A549 (cell line): ENCODE measurements at regions not wholly inside any gene's neighbourhood (a gene's known extent, or its start where the extent isn't known, plus 50 kb on each side); places are given as distances from the start of the nearest gene placed in this dataset.

Experiments used
- CEBPB ChIP-seq, 2 experiments: fragments of >200 bp in 1 of 2; sonication (Bioruptor Twin) in 1 of 2; formaldehyde crosslinking in 1 of 2; IDR thresholded peaks; 2 replicates each; pipeline ENCODE4 v1.6.1; 2012 to 2016
- CTCF ChIP-seq: fragments of >200 bp; sonication (Bioruptor Twin); formaldehyde crosslinking; IDR thresholded peaks from 3 replicates; pipeline ENCODE4 v1.5.1; 2016
- E2F6 ChIP-seq: IDR thresholded peaks from 2 replicates; pipeline ENCODE4 v1.6.1; 2012; ENCODE audit warnings: low read depth, borderline replicate concordance
- EP300 ChIP-seq, 2 experiments: fragments of >200 bp; sonication (Bioruptor Twin); formaldehyde crosslinking; IDR thresholded peaks; 2 replicates in 1 of 2; 3 replicates in 1 of 2; pipeline ENCODE4 v1.6.1; 2016 to 2017
- MAX ChIP-seq: IDR thresholded peaks from 2 replicates; pipeline ENCODE4 v1.6.1; 2012
- MAZ ChIP-seq: fragments of 150-350 bp; IDR thresholded peaks from 2 replicates; pipeline ENCODE4 v1.6.1; 2014; ENCODE audit warnings: antibody characterized with exemption, low read depth, low read length, borderline replicate concordance
- MYC ChIP-seq: IDR thresholded peaks from 2 replicates; pipeline ENCODE4 v1.6.1; 2012; ENCODE audit warnings: mild to moderate bottlenecking, inconsistent platforms, low read length, improper control_type of control experiment, borderline replicate concordance
- PHF8 ChIP-seq: fragments of 200-600 bp; sonication (generic); IDR thresholded peaks from 2 replicates; pipeline ENCODE4 v1.6.1; 2016; ENCODE audit warnings: low read depth, mild to moderate bottlenecking, antibody characterized with exemption, moderate library complexity, borderline replicate concordance
- POLR2A ChIP-seq: IDR thresholded peaks from 2 replicates; pipeline ENCODE4 v1.6.1; 2012; ENCODE audit warnings: mild to moderate bottlenecking, low read length
- RAD21 ChIP-seq, 2 experiments: fragments of >200 bp in 1 of 2; sonication (Bioruptor Twin) in 1 of 2; formaldehyde crosslinking in 1 of 2; IDR thresholded peaks in 1 of 2; conservative IDR thresholded peaks in 1 of 2; 2 replicates in 1 of 2; 3 replicates in 1 of 2; pipeline ENCODE4 v1.6.1; 2012 to 2018; ENCODE audit warnings: inconsistent platforms in 1 of 2
- RCOR1 ChIP-seq: fragments of 150-350 bp; IDR thresholded peaks from 2 replicates; pipeline ENCODE4 v1.6.1; 2014; ENCODE audit warnings: antibody characterized with exemption, low read length, low read depth
- RFX5 ChIP-seq: fragments of 450-650 bp; IDR thresholded peaks from 2 replicates; pipeline ENCODE4 v1.7.1; 2014; ENCODE audit warnings: antibody characterized with exemption, mild to moderate bottlenecking, moderate library complexity
- SMC3 ChIP-seq: fragments of >200 bp; sonication (Bioruptor Twin); formaldehyde crosslinking; IDR thresholded peaks from 3 replicates; pipeline ENCODE4 v1.6.1; 2018; ENCODE audit warnings: inconsistent platforms
- ZC3H11A ChIP-seq: fragments of 450-650 bp; IDR thresholded peaks from 2 replicates; pipeline ENCODE4 v1.6.1; 2014; ENCODE audit warnings: antibody characterized with exemption, mild to moderate bottlenecking

GRCh38 chrX:150037041-150037440 is 98.8 kb upstream of the EOLA2 start:
- TF ChIP-seq CTCF, result no peak
- TF ChIP-seq RFX5, result no peak
- TF ChIP-seq MAZ, result no peak
- TF ChIP-seq CEBPB (IDR thresholded peaks at IDR 0.05), result no peak
- no peak for TF ChIP-seq RCOR1
- no peak for TF ChIP-seq SMC3
- TF ChIP-seq E2F6, result no peak
- TF ChIP-seq MAX, result no peak
- no peak for TF ChIP-seq RAD21 (conservative IDR thresholded peaks at IDR 0.05 in 1 of 2, IDR thresholded peaks at IDR 0.05 in 1 of 2)
- TF ChIP-seq PHF8, result no peak
- TF ChIP-seq POLR2A, result no peak
- TF ChIP-seq MYC, result no peak
- TF ChIP-seq EP300 (IDR thresholded peaks at IDR 0.05), result no peak
- TF ChIP-seq ZC3H11A, result no peak
